HepG2 (cell line): ENCODE measurements at regions not wholly inside any gene's neighbourhood (a gene's known extent, or its start where the extent isn't known, plus 50 kb on each side); places are given as distances from the start of the nearest gene placed in this dataset.

Source experiments
- ATAC-seq: fragments of 200-7000 bp; cut with Tn5 transposase; 3 replicates; pipeline ENCODE4 v1.9.1; 2020; ENCODE audit warnings: mild to moderate bottlenecking, moderate library complexity
- BruUV-seq: library from RNA; stranded (reverse); fragments of 400-500 nt; replicated peaks from 2 replicates; lab custom pipeline; 2021; lab: Mats Ljungman, UMichigan
- CTCF ChIA-PET: fragments of 300-600 bp; formaldehyde crosslinking; extraction: SDS; loops from one replicate; lab custom pipeline; 2021; ENCODE audit warnings: low total read pairs, inconsistent platforms, low intra/inter-chr PET ratio; lab: Yijun Ruan, JAX
- POLR2A ChIA-PET: fragments of 350-600 bp; sonication (Branson Sonifier 250); formaldehyde crosslinking; loops from one replicate; lab custom pipeline; 2020; ENCODE audit warnings: antibody characterized with exemption, inconsistent platforms; lab: Yijun Ruan, JAX
- DNase-seq: peaks from one replicate; pipeline ENCODE4 v3.0.0-alpha.2; 2015; ENCODE audit warnings: low spot score
- FAIRE-seq: peaks from 3 replicates; lab custom pipeline; 2011; peaks lifted over from hg19 to GRCh38; lab: Jason Lieb, UNC
- H2AFZ ChIP-seq: one replicate; pipeline ENCODE4 v1.6.1; 2011; ENCODE audit warnings: low read length, inconsistent platforms
- H3K27ac ChIP-seq: fragments of 300-600 bp; 3 replicates; pipeline ENCODE4 v1.8.0; 2011; ENCODE audit warnings: mixed run types, mild to moderate bottlenecking, mixed read lengths, low read length, inconsistent platforms; ENCODE audit not compliant: insufficient read depth; ENCODE audit errors: extremely low read length
- H3K27me3 ChIP-seq, 2 experiments: fragments of 200-600 bp in 1 of 2; 2 replicates in 1 of 2; 3 replicates in 1 of 2; pipeline versions ENCODE4 v1.6.0 to v1.8.0; 2011; ENCODE audit warnings: low read length in 2 of 2, mild to moderate bottlenecking in 2 of 2, moderate library complexity in 2 of 2, inconsistent platforms in 1 of 2; ENCODE audit not compliant: insufficient read depth in 2 of 2, control insufficient read depth in 1 of 2
- H3K36me3 ChIP-seq, 2 experiments: fragments of 200-600 bp in 1 of 2; replicated peaks in 1 of 2; 2 replicates in 1 of 2; 3 replicates in 1 of 2; pipeline versions ENCODE4 v1.5.1 to v1.8.0; 2011; ENCODE audit warnings: low read length in 2 of 2, inconsistent platforms in 1 of 2; ENCODE audit not compliant: insufficient read depth in 2 of 2, control insufficient read depth in 1 of 2
- H3K4me1 ChIP-seq: 2 replicates; pipeline ENCODE4 v1.5.1; 2012; ENCODE audit warnings: low read length, inconsistent platforms; ENCODE audit not compliant: insufficient read depth
- H3K4me2 ChIP-seq: 2 replicates; pipeline ENCODE4 v1.6.0; 2011; ENCODE audit warnings: low read depth, low read length, inconsistent platforms
- H3K4me3 ChIP-seq, 3 experiments: fragments of 200-600 bp in 1 of 3; sonication (generic), shearing (Covaris generic) in 1 of 3; replicated peaks in 1 of 3; 2 replicates each; pipeline ENCODE4 v1.5.1; 2011 to 2016; ENCODE audit warnings: low read length in 3 of 3, inconsistent platforms in 2 of 3, low read depth in 2 of 3, mild to moderate bottlenecking in 2 of 3, control low read depth in 1 of 3, mixed read lengths in 1 of 3; ENCODE audit not compliant: insufficient read depth in 1 of 3
- H3K79me2 ChIP-seq: one replicate; pipeline ENCODE4 v1.6.1; 2011; ENCODE audit warnings: low read length, inconsistent platforms; ENCODE audit not compliant: insufficient read depth
- H3K9ac ChIP-seq: 2 replicates; pipeline ENCODE4 v1.6.0; 2011; ENCODE audit warnings: mild to moderate bottlenecking, low read depth, low read length, inconsistent platforms; ENCODE audit not compliant: insufficient read depth
- H3K9me3 ChIP-seq: 2 replicates; pipeline ENCODE4 v1.5.1; 2012; ENCODE audit warnings: mild to moderate bottlenecking, low read length
- H4K20me1 ChIP-seq: 2 replicates; pipeline ENCODE4 v1.6.0; 2011; ENCODE audit warnings: inconsistent platforms, mild to moderate bottlenecking, low read length, moderate library complexity; ENCODE audit not compliant: insufficient read depth
- BHLHE40 ChIP-seq: IDR thresholded peaks from 2 replicates; pipeline ENCODE4 v1.6.1; 2011; ENCODE audit warnings: low read length, improper control_type of control experiment
- CBX1 ChIP-seq: IDR thresholded peaks from one replicate; pipeline ENCODE4 v1.6.1; 2016; ENCODE audit warnings: antibody characterized with exemption, low read depth
- DBP ChIP-seq: sonication (generic); formaldehyde crosslinking; IDR thresholded peaks from 2 replicates; pipeline ENCODE4 v1.4.0; 2020; ENCODE audit warnings: missing genetic modification reagents; ENCODE audit errors: not compliant biosample characterization
- EZH2 ChIP-seq: conservative IDR thresholded peaks from 2 replicates; pipeline ENCODE4 v1.6.1; 2012; ENCODE audit warnings: mild to moderate bottlenecking, low read depth, low read length, moderate library complexity
- FOSL2 ChIP-seq: sonication (generic); formaldehyde crosslinking; IDR thresholded peaks from 2 replicates; pipeline ENCODE4 v1.4.0; 2020; ENCODE audit warnings: missing genetic modification reagents
- FOXA1 ChIP-seq, 2 experiments: fragments of 450-650 bp in 1 of 2; sonication (generic) in 1 of 2; formaldehyde crosslinking in 1 of 2; IDR thresholded peaks; 2 replicates each; pipeline versions ENCODE4 v1.4.0 to v1.6.1; 2016 to 2020; ENCODE audit warnings: missing genetic modification reagents in 1 of 2
- JARID2 ChIP-seq: sonication (generic); formaldehyde crosslinking; IDR thresholded peaks from 2 replicates; pipeline ENCODE4 v1.8.1; 2023; ENCODE audit warnings: missing genetic modification reagents, inconsistent platforms; ENCODE audit not compliant: insufficient replicate concordance
- PAXIP1 ChIP-seq: sonication (generic); formaldehyde crosslinking; conservative IDR thresholded peaks from 2 replicates; pipeline ENCODE4 v1.4.0; 2020; ENCODE audit warnings: mild to moderate bottlenecking, missing genetic modification reagents, moderate library complexity
- SETDB1 ChIP-seq: sonication (generic); formaldehyde crosslinking; IDR thresholded peaks from 2 replicates; pipeline ENCODE4 v1.5.1; 2020; ENCODE audit warnings: missing genetic modification reagents, mild to moderate bottlenecking, borderline replicate concordance
- SIX4 ChIP-seq: sonication (generic); formaldehyde crosslinking; IDR thresholded peaks from 2 replicates; pipeline ENCODE4 v1.4.0; 2020; ENCODE audit warnings: missing genetic modification reagents
- SMAD1 ChIP-seq: sonication (generic); formaldehyde crosslinking; IDR thresholded peaks from 2 replicates; pipeline ENCODE4 v1.4.0; 2020; ENCODE audit warnings: missing genetic modification reagents, low read depth, mild to moderate bottlenecking, borderline replicate concordance
- TIGD3 ChIP-seq: sonication (generic); formaldehyde crosslinking; IDR thresholded peaks from 2 replicates; pipeline ENCODE4 v1.5.1; 2020; ENCODE audit warnings: mild to moderate bottlenecking, missing genetic modification reagents, borderline replicate concordance
- ZBTB21 ChIP-seq: sonication (generic); formaldehyde crosslinking; IDR thresholded peaks from 2 replicates; pipeline ENCODE4 v1.4.0; 2020; ENCODE audit warnings: missing genetic modification reagents
- ZBTB38 ChIP-seq: sonication (generic); formaldehyde crosslinking; IDR thresholded peaks from 2 replicates; pipeline ENCODE4 v1.5.1; 2020; ENCODE audit warnings: mild to moderate bottlenecking, missing genetic modification reagents
- ZBTB42 ChIP-seq: sonication (generic); formaldehyde crosslinking; IDR thresholded peaks from 2 replicates; pipeline ENCODE4 v1.5.0; 2020; ENCODE audit warnings: mild to moderate bottlenecking, missing genetic modification reagents
- ZNF292 ChIP-seq: sonication (generic); formaldehyde crosslinking; IDR thresholded peaks from 2 replicates; pipeline ENCODE4 v1.8.1; 2022; ENCODE audit warnings: mild to moderate bottlenecking, low read depth, missing genetic modification reagents, borderline replicate concordance
- ZNF30 ChIP-seq: sonication (generic); formaldehyde crosslinking; IDR thresholded peaks from 2 replicates; pipeline ENCODE4 v1.5.0; 2020; ENCODE audit warnings: mild to moderate bottlenecking, missing genetic modification reagents
- ZNF329 ChIP-seq: sonication (generic); formaldehyde crosslinking; IDR thresholded peaks from 2 replicates; pipeline ENCODE4 v1.9.0; 2021; ENCODE audit warnings: low read depth, mild to moderate bottlenecking, missing genetic modification reagents
- WGBS: methylation state at CpG from one replicate; pipeline ENCODE4 v1.1.6; 2017; ENCODE audit warnings: low lambda C conversion rate; 5-methylcytosine and 5-hydroxymethylcytosine counted together
- in situ Hi-C: cut with HindIII; loops from 2 replicates; pipeline ENCODE4 v1.10.0; 2017; ENCODE audit warnings: low pct_unique_long_range_greater_than_20kb; ENCODE audit not compliant: extremely low pct_ligation_motif_present
- intact Hi-C: fragments of 100-400 bp; cut with micrococcal nuclease; formaldehyde crosslinking; loops from one replicate; pipeline ENCODE4 v1.10.0; 2022; ENCODE audit not compliant: unreplicated experiment

- TF ChIP-seq SETDB1 (CRISPR knock-in tag) = no peak
- TF ChIP-seq BHLHE40 = no peak
- no peak for TF ChIP-seq ZBTB21
- TF ChIP-seq ZBTB38 (CRISPR knock-in tag) = no peak
- no peak for TF ChIP-seq ZNF292 (CRISPR knock-in tag)
These were observed 229.5 kb downstream of the SHQ1 start (continued) for GRCh38 chr3:72618739-72619138.

GRCh38 chr3:72617424-72618024 lies 230.7 kb downstream of the SHQ1 start:
- ATAC-seq (peak; percentile 88), DNase-seq (no peak), FAIRE-seq (peak; percentile 73)
- H3K36me3 ChIP-seq = no peaks in the 10 kb centered on the region
- peak overlapping the region; percentile 74 for H3K4me2 ChIP-seq
- H3K27ac ChIP-seq = peak overlapping the region; percentile 19
- no peak overlapping the region for H3K9ac ChIP-seq
- in situ Hi-C loops (no loop called here), intact Hi-C loops (no loop called here)
- peak overlapping the region in 2 of 3 experiments; percentile 11 to 23; a peak in 3 of 6 replicates for H3K4me3 ChIP-seq
- BruUV-seq = no TSS peak
- H2AFZ ChIP-seq = peak overlapping the region; percentile 37
- ChIA-PET POLR2A (interaction anchor here (1.2 kb wide), 1 partner anchor 27 kb away, joined by 5 read pairs; no protein-coding TSS in a partner anchor), CTCF (no interaction called here)
- no peaks in the 10 kb centered on the region for H3K79me2 ChIP-seq
- H3K4me1 ChIP-seq = peaks cover 50% of the 10 kb centered on the region
- 2% methylated on average over 5 of the region's 5 CpGs for WGBS
- H3K27me3 ChIP-seq = no peaks in the 10 kb centered on the region
- no peaks in the 10 kb centered on the region for H3K9me3 ChIP-seq
- H4K20me1 ChIP-seq = no peaks in the 10 kb centered on the region
- TF ChIP-seq EZH2 (no peak), CBX1 (no peak), FOXA1 (IDR thresholded peaks at IDR 0.05) (no peak), FOXA1 (CRISPR knock-in tag; IDR thresholded peaks at IDR 0.05) (no peak), ZNF329 (no peak), JARID2 (CRISPR knock-in tag) (no peak), ZBTB42 (CRISPR knock-in tag) (no peak), ZNF30 (CRISPR knock-in tag) (no peak), DBP (CRISPR knock-in tag) (no peak), TIGD3 (CRISPR knock-in tag) (no peak), SIX4 (no peak), SMAD1 (no peak), ZNF292 (CRISPR knock-in tag) (0 out of 2 replicates have a peak, but pooled peaks have one; percentile 25), FOSL2 (CRISPR knock-in tag) (no peak), PAXIP1 (CRISPR knock-in tag) (peak; percentile 51; the same call in 1 of the 2 replicates)
